ENCODE measurements at regions not wholly inside any gene's neighbourhood (a gene's known extent, or its start where the extent isn't known, plus 50 kb on each side); places are given as distances from the start of the nearest gene placed in this dataset.

DNA sequence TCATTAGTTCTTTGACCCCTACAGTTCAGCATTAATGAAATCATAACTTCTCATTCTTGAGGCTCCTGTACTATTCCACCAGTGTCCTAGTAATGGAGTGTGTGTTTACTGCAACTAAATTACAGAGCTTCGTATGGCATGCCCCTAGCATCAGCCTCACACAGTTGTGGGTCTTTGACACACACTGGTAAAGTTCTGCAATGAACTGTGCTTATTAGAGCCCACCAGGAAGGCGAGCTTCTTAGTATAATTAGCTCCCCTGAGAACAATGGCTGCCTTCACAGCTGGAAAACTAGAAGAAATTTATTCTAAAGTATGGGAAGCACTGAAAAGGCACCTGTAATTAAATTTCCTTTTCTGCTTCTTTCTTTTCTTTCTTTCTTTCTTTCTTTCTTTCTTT lies 251.1 kb upstream of the RGS18 start:
- H3K79me2 ChIP-seq (ENCODE audit: control insufficient read depth, insufficient read depth, low read length), result no peaks in the 10 kb centered on the region
- dilution Hi-C loops (cut with MboI; ENCODE audit: extremely low pct_ligation_motif_present, low sequenced_read_pairs), result no loop called here
- no peak overlapping the region for H3K27ac ChIP-seq (ENCODE audit: control insufficient read depth, insufficient read depth, low read length)
- no peaks in the 10 kb centered on the region for H3K4me1 ChIP-seq (ENCODE audit: control insufficient read depth, extremely low read depth, insufficient read depth, low read length)
- no peak for DNase-seq (ENCODE audit: low read depth, low spot score)
- no peaks in the 10 kb centered on the region for H3K9me3 ChIP-seq (ENCODE audit: control insufficient read depth, low read depth, low read length)
- no peaks in the 10 kb centered on the region for H3K9me1 ChIP-seq (ENCODE audit: control insufficient read depth, extremely low read depth, insufficient read depth, low read length)
- no peaks in the 10 kb centered on the region for H3K27me3 ChIP-seq (ENCODE audit: control insufficient read depth, extremely low read depth, insufficient read depth, low read length)
- H3K36me3 ChIP-seq (ENCODE audit: control insufficient read depth in 2 of 2, extremely low read depth in 1 of 2, insufficient read depth in 2 of 2, low read length in 2 of 2), result no peaks in the 10 kb centered on the region
- TF ChIP-seq EZH2 (IDR thresholded peaks at IDR 0.05; ENCODE audit: low read length) (no peak), CTCF (optimal IDR thresholded peaks at IDR 0.05 in 1 of 3, IDR thresholded peaks at IDR 0.05 in 1 of 3, conservative IDR thresholded peaks at IDR 0.05 in 1 of 3; ENCODE audit: extremely low read depth in 1 of 3, insufficient read depth in 2 of 3, low read length in 3 of 3) (no peak)
- no peak overlapping the region for H3K9ac ChIP-seq (ENCODE audit: control insufficient read depth, extremely low read depth, insufficient read depth, low read length)
- no peak overlapping the region for H2AFZ ChIP-seq (ENCODE audit: control insufficient read depth, low read length)
- H4K20me1 ChIP-seq (ENCODE audit: control insufficient read depth, extremely low read depth, insufficient read depth, low read length), result no peaks in the 10 kb centered on the region
- no peak overlapping the region for H3K4me2 ChIP-seq (ENCODE audit: control insufficient read depth, extremely low read depth, insufficient read depth, low read depth, low read length)
- no peak overlapping the region for H3K4me3 ChIP-seq (ENCODE audit: control insufficient read depth in 2 of 3, extremely low read depth in 1 of 3, insufficient read depth in 2 of 3, low read depth in 1 of 3, low read length in 3 of 3)
- no peak for FAIRE-seq

DNA sequence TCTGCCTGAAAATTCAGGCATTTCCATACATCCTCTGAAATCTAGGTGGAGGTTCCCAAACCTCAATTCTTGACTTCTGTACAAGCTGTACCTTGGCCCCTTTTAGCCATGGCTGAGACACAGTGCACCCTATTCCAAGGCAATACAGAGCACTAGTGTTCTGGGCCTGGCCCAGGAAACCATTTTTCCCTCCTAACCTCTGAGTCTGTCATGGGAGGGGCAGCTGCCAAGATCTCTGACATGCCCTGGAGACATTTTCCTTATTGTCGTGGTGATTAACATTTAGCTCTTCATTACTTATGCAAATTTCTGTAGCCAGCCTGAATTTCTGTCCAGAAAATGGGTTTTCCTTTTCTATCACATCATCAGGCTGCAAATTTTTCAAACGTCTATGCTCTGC lies 248.0 kb upstream of the RGS18 start:
- FAIRE-seq (no peak), DNase-seq (ENCODE audit: low read depth, low spot score) (no peak)
- no peak overlapping the region for H2AFZ ChIP-seq (ENCODE audit: control insufficient read depth, low read length)
- H3K9me1 ChIP-seq (ENCODE audit: control insufficient read depth, extremely low read depth, insufficient read depth, low read length), result no peaks in the 10 kb centered on the region
- TF ChIP-seq EZH2 (IDR thresholded peaks at IDR 0.05; ENCODE audit: low read length) (no peak), CTCF (optimal IDR thresholded peaks at IDR 0.05 in 1 of 3, IDR thresholded peaks at IDR 0.05 in 1 of 3, conservative IDR thresholded peaks at IDR 0.05 in 1 of 3; ENCODE audit: extremely low read depth in 1 of 3, insufficient read depth in 2 of 3, low read length in 3 of 3) (no peak)
- dilution Hi-C loops (cut with MboI; ENCODE audit: extremely low pct_ligation_motif_present, low sequenced_read_pairs), result no loop called here
- H3K36me3 ChIP-seq (ENCODE audit: control insufficient read depth in 2 of 2, extremely low read depth in 1 of 2, insufficient read depth in 2 of 2, low read length in 2 of 2), result no peaks in the 10 kb centered on the region
- no peaks in the 10 kb centered on the region for H3K79me2 ChIP-seq (ENCODE audit: control insufficient read depth, insufficient read depth, low read length)
- no peak overlapping the region for H3K4me2 ChIP-seq (ENCODE audit: control insufficient read depth, extremely low read depth, insufficient read depth, low read depth, low read length)
- H4K20me1 ChIP-seq (ENCODE audit: control insufficient read depth, extremely low read depth, insufficient read depth, low read length), result no peaks in the 10 kb centered on the region
- H3K9ac ChIP-seq (ENCODE audit: control insufficient read depth, extremely low read depth, insufficient read depth, low read length), result no peak overlapping the region
- H3K4me1 ChIP-seq (ENCODE audit: control insufficient read depth, extremely low read depth, insufficient read depth, low read length), result no peaks in the 10 kb centered on the region
- no peaks in the 10 kb centered on the region for H3K27me3 ChIP-seq (ENCODE audit: control insufficient read depth, extremely low read depth, insufficient read depth, low read length)
- no peaks in the 10 kb centered on the region for H3K9me3 ChIP-seq (ENCODE audit: control insufficient read depth, low read depth, low read length)
- H3K27ac ChIP-seq (ENCODE audit: control insufficient read depth, insufficient read depth, low read length), result no peak overlapping the region
- H3K4me3 ChIP-seq (ENCODE audit: control insufficient read depth in 2 of 3, extremely low read depth in 1 of 3, insufficient read depth in 2 of 3, low read depth in 1 of 3, low read length in 3 of 3), result no peak overlapping the region

All from keratinocyte (primary cell).